Sigmoid colon (tissue), 3 donors: ENCODE measurements at regions not wholly inside any gene's neighbourhood (a gene's known extent, or its start where the extent isn't known, plus 50 kb on each side); places are given as distances from the start of the nearest gene placed in this dataset.

Source experiments
- CTCF ChIP-seq, 4 experiments: fragments of 450-650 bp in 3 of 4; fragments of 200-600 bp in 1 of 4; IDR thresholded peaks; one replicate each; pipeline ENCODE4 v1.5.1; 2016 to 2019; ENCODE audit warnings: antibody characterized with exemption in 4 of 4, mild to moderate bottlenecking in 3 of 4, moderate library complexity in 2 of 4
- POLR2A ChIP-seq, 2 donors: fragments of 450-650 bp; IDR thresholded peaks; one replicate each; pipeline ENCODE4 v1.6.1; 2016; ENCODE audit warnings: antibody characterized with exemption in 2 of 2, mild to moderate bottlenecking in 2 of 2, moderate library complexity in 2 of 2

GRCh38 chr11:70761094-70761907 is 363.0 kb downstream of the CTTN start:
- no peak for TF ChIP-seq CTCF (IDR thresholded peaks at IDR 0.05)
- TF ChIP-seq POLR2A (IDR thresholded peaks at IDR 0.05) = no peak
